ENCODE measurements at regions not wholly inside any gene's neighbourhood (a gene's known extent, or its start where the extent isn't known, plus 50 kb on each side); places are given as distances from the start of the nearest gene placed in this dataset.

GRCh38 chr3:135310317-135310716 lies 515.3 kb downstream of the EPHB1 start:
- H3K4me1 Mint-ChIP-seq, result no peaks in the 10 kb centered on the region
- no peak overlapping the region for H3K4me3 Mint-ChIP-seq
- H3K36me3 Mint-ChIP-seq, result no peaks in the 10 kb centered on the region
- no peak for ATAC-seq
- no peak overlapping the region for H3K27ac Mint-ChIP-seq
- H3K27me3 Mint-ChIP-seq, result no peaks in the 10 kb centered on the region
- H3K9me3 Mint-ChIP-seq, result no peaks in the 10 kb centered on the region

GRCh38 chr3:135311699-135312098 lies 516.6 kb downstream of the EPHB1 start:
- Mint-ChIP-seq H3K4me1 (no peaks in the 10 kb centered on the region), H3K27me3 (no peaks in the 10 kb centered on the region), H3K4me3 (no peak overlapping the region), H3K36me3 (no peaks in the 10 kb centered on the region), H3K27ac (no peak overlapping the region), H3K9me3 (no peaks in the 10 kb centered on the region)
- ATAC-seq, result no peak

GRCh38 chr3:135314237-135314636 lies 519.2 kb downstream of the EPHB1 start:
- H3K4me1 Mint-ChIP-seq, result no peaks in the 10 kb centered on the region
- no peaks in the 10 kb centered on the region for H3K27me3 Mint-ChIP-seq
- H3K9me3 Mint-ChIP-seq, result no peaks in the 10 kb centered on the region
- no peak overlapping the region for H3K4me3 Mint-ChIP-seq
- ATAC-seq, result no peak
- H3K36me3 Mint-ChIP-seq, result no peaks in the 10 kb centered on the region
- H3K27ac Mint-ChIP-seq, result no peak overlapping the region

DNA sequence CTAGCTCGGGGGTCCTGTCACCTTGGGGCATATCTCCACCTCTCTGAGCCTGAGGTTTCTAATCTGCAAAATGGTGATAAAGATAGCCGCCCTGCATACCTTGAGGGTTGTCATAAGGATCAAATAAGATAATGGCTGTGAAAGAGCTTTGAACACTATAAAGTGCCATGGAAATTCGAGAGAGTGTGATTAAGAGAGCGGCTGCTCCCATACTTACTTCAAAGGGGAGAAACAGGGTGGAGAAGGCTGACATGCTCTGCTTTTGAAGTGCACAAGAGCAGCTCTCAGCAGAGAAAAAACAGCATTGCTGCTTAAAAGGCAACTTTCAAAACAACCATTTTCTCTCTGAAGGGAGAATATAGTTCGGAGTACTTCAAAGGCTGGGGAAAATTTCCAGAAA lies 529.2 kb downstream of the EPHB1 start:
- Mint-ChIP-seq H3K27me3 (no peaks in the 10 kb centered on the region), H3K4me1 (no peaks in the 10 kb centered on the region), H3K27ac (no peak overlapping the region), H3K36me3 (no peaks in the 10 kb centered on the region), H3K9me3 (no peaks in the 10 kb centered on the region), H3K4me3 (no peak overlapping the region)
- no peak for ATAC-seq

GRCh38 chr3:135325096-135325495 lies 530.0 kb downstream of the EPHB1 start:
- ATAC-seq, result no peak
- Mint-ChIP-seq H3K4me3 (no peak overlapping the region), H3K4me1 (no peaks in the 10 kb centered on the region), H3K27me3 (no peaks in the 10 kb centered on the region), H3K27ac (no peak overlapping the region), H3K9me3 (no peaks in the 10 kb centered on the region), H3K36me3 (no peaks in the 10 kb centered on the region)

DNA sequence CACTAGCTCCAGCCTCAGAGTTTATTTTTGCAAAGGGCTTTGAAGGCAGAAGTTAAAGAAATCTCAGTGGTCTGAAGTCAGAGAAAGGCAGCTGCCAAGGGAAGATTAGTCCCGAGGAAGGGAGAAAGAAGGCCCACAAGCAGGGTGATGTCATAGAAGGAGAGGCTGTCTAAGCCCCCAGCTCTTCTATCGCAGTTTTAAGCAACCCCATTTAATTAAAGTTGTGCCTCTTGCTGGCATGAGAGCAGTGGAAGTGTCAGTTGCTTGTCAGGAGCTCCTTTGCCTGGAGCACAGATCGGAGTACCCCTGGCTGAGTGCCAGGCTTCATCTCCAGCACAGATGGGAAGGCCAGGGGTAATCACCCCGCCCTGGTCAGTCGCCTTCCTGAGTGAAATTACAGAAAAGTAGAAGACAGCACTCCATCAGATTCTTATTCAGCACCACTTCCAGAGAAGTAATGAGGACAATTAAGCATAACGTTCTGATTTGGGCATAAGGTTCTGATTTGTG lies 530.7 kb downstream of the EPHB1 start:
- no peak for ATAC-seq
- no peak overlapping the region for H3K27ac Mint-ChIP-seq
- H3K36me3 Mint-ChIP-seq, result no peaks in the 10 kb centered on the region
- H3K27me3 Mint-ChIP-seq, result no peaks in the 10 kb centered on the region
- no peak overlapping the region for H3K4me3 Mint-ChIP-seq
- H3K4me1 Mint-ChIP-seq, result no peaks in the 10 kb centered on the region
- H3K9me3 Mint-ChIP-seq, result no peaks in the 10 kb centered on the region

- Mint-ChIP-seq H3K4me3 (no peak overlapping the region), H3K27ac (no peak overlapping the region), H3K4me1 (no peaks in the 10 kb centered on the region), H3K9me3 (no peaks in the 10 kb centered on the region), H3K36me3 (no peaks in the 10 kb centered on the region), H3K27me3 (no peaks in the 10 kb centered on the region)
- no peak for ATAC-seq
Measured at GRCh38 chr3:135326851-135327250, 531.8 kb downstream of the EPHB1 start.

DNA sequence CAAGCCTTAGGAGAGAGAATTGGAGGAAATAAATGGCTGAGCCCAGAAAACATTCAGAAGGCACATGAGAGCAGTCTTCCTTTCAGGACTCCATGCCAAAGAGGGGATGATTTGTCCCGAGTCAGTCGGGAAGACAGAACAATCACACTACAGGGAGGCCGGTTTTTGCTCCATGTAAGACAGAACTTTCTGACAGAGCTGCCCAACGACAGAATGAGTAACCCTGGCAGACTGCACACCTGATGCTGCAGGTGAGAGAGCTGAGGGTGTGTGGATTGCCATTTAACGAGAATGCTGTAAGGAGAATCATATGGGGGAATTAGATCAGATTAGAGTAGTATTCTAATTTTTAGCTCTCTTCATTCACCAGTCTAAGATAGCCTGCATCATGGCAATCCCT lies 533.0 kb downstream of the EPHB1 start:
- no peaks in the 10 kb centered on the region for H3K36me3 Mint-ChIP-seq
- H3K4me3 Mint-ChIP-seq, result no peak overlapping the region
- no peaks in the 10 kb centered on the region for H3K4me1 Mint-ChIP-seq
- no peak for ATAC-seq
- H3K27me3 Mint-ChIP-seq, result no peaks in the 10 kb centered on the region
- no peaks in the 10 kb centered on the region for H3K9me3 Mint-ChIP-seq
- H3K27ac Mint-ChIP-seq, result no peak overlapping the region

- Mint-ChIP-seq H3K9me3 (no peaks in the 10 kb centered on the region), H3K4me3 (no peak overlapping the region), H3K36me3 (no peaks in the 10 kb centered on the region), H3K27me3 (peaks cover 8% of the 10 kb centered on the region), H3K27ac (no peak overlapping the region), H3K4me1 (no peaks in the 10 kb centered on the region)
- ATAC-seq, result no peak
Measured at GRCh38 chr3:135329479-135329878, 534.4 kb downstream of the EPHB1 start.

GRCh38 chr3:135337192-135337591 lies 542.1 kb downstream of the EPHB1 start:
- H3K4me1 Mint-ChIP-seq, result no peaks in the 10 kb centered on the region
- no peak overlapping the region for H3K27ac Mint-ChIP-seq
- H3K36me3 Mint-ChIP-seq, result no peaks in the 10 kb centered on the region
- peaks cover 21% of the 10 kb centered on the region for H3K27me3 Mint-ChIP-seq
- peaks cover 8% of the 10 kb centered on the region for H3K9me3 Mint-ChIP-seq
- no peak for ATAC-seq
- H3K4me3 Mint-ChIP-seq, result no peak overlapping the region

DNA sequence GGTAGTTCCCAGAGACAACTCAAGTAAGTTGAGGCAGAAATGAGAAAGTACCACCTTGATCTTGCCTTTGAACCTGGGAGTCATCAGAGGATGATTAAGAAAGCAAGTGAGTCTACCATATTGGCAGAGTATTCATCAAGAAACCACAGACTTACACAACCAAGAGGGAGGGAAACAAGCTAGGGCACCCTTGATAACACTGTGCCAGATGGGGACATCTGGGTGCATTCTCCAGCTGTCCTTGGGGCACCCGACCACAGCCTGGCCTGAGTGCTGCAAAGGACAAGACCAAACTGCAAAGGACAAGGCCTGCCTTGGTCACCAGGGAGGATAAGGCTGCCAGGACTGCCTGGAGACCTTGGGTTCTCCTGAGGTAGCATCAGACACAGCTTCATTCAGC lies 553.6 kb downstream of the EPHB1 start:
- H3K36me3 Mint-ChIP-seq, result no peaks in the 10 kb centered on the region
- H3K27ac Mint-ChIP-seq, result no peak overlapping the region
- no peak for ATAC-seq
- H3K9me3 Mint-ChIP-seq, result peaks cover under 1% of the 10 kb centered on the region
- H3K4me1 Mint-ChIP-seq, result no peaks in the 10 kb centered on the region
- no peaks in the 10 kb centered on the region for H3K27me3 Mint-ChIP-seq
- H3K4me3 Mint-ChIP-seq, result no peak overlapping the region

- ATAC-seq, result no peak
- no peak overlapping the region for H3K4me3 Mint-ChIP-seq
- H3K36me3 Mint-ChIP-seq, result no peaks in the 10 kb centered on the region
- H3K27me3 Mint-ChIP-seq, result no peaks in the 10 kb centered on the region
- H3K9me3 Mint-ChIP-seq, result peaks cover 6% of the 10 kb centered on the region
- H3K27ac Mint-ChIP-seq, result no peak overlapping the region
- no peaks in the 10 kb centered on the region for H3K4me1 Mint-ChIP-seq
Measured at GRCh38 chr3:135349254-135349948, 554.3 kb downstream of the EPHB1 start.

DNA sequence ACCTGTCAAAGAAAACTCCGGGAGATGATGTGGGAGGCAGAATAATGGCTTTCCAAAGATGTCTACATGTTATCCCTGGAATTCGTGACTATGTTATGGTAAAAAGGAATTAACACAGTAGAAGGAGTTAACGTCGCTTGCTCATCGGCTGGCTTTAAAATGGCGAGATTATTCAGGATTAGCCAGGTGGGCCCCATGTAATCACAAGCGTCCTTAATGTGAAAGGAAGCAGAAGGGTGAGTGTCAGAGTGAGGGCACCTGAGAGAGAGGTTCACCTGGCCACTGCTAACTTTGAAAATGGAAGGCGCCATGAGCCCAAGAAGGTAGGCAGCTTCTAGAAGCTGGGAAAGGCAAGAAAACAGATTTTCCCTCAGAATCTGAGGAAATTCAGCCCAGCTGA lies 557.2 kb downstream of the EPHB1 start:
- Mint-ChIP-seq H3K27ac (no peak overlapping the region), H3K4me3 (no peak overlapping the region), H3K9me3 (peaks cover 9% of the 10 kb centered on the region), H3K36me3 (no peaks in the 10 kb centered on the region), H3K27me3 (no peaks in the 10 kb centered on the region), H3K4me1 (no peaks in the 10 kb centered on the region)
- ATAC-seq, result no peak

DNA sequence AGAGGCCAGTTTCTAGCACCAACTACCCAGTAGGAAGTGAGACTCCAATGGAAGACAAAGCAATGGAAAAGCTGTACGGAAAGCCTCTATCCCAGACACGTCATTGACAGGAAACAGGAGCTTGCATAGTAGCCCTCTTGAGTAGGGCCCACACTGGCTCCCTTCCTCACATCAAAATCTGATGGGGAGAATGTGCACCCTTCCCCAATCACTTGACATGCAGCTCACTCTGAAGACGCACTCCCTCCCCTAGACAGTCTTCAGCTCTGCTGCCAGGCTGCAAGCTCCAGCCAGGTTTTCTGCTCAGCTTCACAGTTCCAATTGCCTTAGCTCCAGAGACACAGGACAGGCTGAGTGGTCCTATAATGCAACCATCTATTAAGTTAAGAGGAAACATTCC lies 567.8 kb downstream of the EPHB1 start:
- H3K9me3 Mint-ChIP-seq, result no peaks in the 10 kb centered on the region
- no peak overlapping the region for H3K27ac Mint-ChIP-seq
- no peaks in the 10 kb centered on the region for H3K36me3 Mint-ChIP-seq
- no peak overlapping the region for H3K4me3 Mint-ChIP-seq
- H3K4me1 Mint-ChIP-seq, result no peaks in the 10 kb centered on the region
- no peaks in the 10 kb centered on the region for H3K27me3 Mint-ChIP-seq
- ATAC-seq, result no peak

DNA sequence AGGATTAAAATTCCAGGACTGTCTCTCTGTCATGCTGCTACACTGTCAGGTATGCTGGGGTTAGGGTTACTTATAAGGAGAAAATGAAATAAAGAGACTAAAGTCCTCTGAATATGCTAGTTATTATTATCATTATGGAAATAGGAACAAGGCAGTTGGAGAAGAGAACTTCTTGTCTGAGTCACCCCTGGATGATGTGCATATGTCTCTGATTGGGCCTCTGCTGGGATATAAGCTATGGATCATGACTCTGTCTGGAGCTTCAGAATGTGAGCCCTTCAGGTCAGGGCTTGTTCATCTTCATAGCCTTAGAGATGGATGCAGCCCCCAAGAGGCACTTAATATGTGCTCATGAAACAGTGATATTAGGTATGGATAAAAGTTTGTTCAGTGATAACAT lies 569.6 kb downstream of the EPHB1 start:
- Mint-ChIP-seq H3K36me3 (no peaks in the 10 kb centered on the region), H3K4me3 (no peak overlapping the region), H3K27me3 (no peaks in the 10 kb centered on the region), H3K4me1 (no peaks in the 10 kb centered on the region), H3K9me3 (no peaks in the 10 kb centered on the region), H3K27ac (no peak overlapping the region)
- no peak for ATAC-seq

- Mint-ChIP-seq H3K27me3 (no peaks in the 10 kb centered on the region), H3K9me3 (no peaks in the 10 kb centered on the region), H3K27ac (no peak overlapping the region), H3K4me1 (no peaks in the 10 kb centered on the region), H3K36me3 (no peaks in the 10 kb centered on the region), H3K4me3 (no peak overlapping the region)
- no peak for ATAC-seq
Measured at GRCh38 chr3:135366816-135367215, 571.8 kb downstream of the EPHB1 start.

DNA sequence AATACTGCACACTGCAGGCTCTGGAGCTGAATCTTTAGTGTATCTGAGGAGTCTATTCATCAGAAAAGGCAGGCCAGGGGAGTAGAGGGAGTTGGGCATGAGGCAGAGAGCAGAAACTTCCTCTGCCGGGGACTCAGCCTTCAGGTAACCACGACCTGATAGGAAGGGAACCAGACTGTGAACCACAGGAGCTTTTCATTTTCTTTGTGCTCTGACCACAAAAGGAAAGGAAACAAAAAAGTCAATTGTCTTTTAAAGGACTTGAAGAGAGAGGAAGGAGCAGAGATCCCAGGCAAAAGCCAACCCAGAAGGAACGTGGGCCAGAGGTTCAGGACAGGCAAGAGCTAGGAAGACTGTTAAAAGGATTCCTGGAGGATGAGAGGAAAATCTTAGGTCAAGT lies 573.3 kb downstream of the EPHB1 start:
- Mint-ChIP-seq H3K4me3 (no peak overlapping the region), H3K4me1 (no peaks in the 10 kb centered on the region), H3K27ac (no peak overlapping the region), H3K36me3 (no peaks in the 10 kb centered on the region), H3K27me3 (no peaks in the 10 kb centered on the region), H3K9me3 (no peaks in the 10 kb centered on the region)
- ATAC-seq, result no peak

Data from stimulated activated memory B cell treated with anti-CD40 and anti-IgM and Interleukin-4, amounts not matched to agents 10 μg/mL and 1 μg/mL and 100 μg/mL, for 72 hours (primary cell).